HG02678 (cell line): ENCODE measurements at regions not wholly inside any gene's neighbourhood (a gene's known extent, or its start where the extent isn't known, plus 50 kb on each side); places are given as distances from the start of the nearest gene placed in this dataset.

Source experiments
- ATAC-seq: cut with Tn5 transposase; IDR thresholded peaks from one replicate; pipeline ENCODE4 v1.9.1; 2021; ENCODE audit warnings: mild to moderate bottlenecking, moderate library complexity; ENCODE audit not compliant: unreplicated experiment

DNA sequence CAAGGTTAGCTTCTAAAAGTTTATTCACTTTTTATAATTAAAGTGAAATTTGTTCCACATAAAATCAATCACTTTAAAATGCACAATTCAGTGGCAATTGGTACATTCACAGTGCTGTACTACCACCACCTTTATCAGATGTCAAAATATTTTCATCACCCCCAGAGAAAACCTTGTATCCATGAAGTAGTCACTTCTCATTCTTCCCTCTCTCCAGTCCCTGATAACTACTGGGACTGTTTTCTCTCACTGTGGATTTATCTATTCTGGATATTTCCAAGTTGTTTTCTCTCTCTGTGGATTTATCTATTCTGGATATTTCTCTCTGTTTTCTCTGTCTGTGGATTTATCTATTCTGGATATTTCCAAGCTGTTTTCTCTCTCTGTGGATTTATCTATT is 435.4 kb upstream of the CNTNAP2 start:
- no peak for ATAC-seq

- ATAC-seq = no peak
Observed at GRCh38 chr7:145665499-145666258, 450.9 kb upstream of the CNTNAP2 start.

GRCh38 chr7:145655666-145656065 is 460.9 kb upstream of the CNTNAP2 start:
- no peak for ATAC-seq

- no peak for ATAC-seq
Observed at GRCh38 chr7:145645135-145645515, 471.5 kb upstream of the CNTNAP2 start.

DNA sequence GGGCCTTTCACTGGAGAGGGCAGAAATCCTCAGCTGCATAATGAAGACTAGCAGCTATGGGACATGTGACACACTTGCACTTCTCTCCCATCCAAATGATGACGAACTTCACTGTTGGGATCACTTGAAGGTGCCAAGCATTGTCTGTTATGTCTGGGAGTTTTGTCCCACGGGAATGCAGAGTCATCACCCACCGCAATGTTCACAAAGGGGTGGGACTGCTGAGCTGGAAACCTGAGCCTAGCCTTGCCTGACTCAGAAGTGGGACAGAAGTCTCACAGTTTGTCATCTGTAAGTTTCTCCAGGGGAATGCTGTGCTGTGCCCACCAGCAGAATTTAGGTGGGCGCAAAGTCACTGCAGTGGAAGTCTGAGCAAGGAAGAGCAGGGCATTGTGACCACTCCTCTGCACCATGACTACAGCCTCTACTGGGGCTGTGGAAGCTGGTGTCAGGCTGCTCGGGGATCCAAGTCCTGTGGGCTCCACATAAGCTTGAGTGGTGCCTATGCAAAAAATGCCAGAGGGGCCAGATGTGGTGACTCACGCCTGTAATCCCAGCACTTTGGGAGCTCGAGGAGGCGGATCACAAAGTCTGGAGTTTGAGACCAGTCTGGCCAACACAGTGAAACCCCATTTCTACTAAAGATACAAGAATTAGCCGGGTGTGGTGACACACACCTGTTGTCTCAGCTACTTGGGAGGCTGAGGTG is 472.0 kb upstream of the CNTNAP2 start:
- ATAC-seq = no peak

DNA sequence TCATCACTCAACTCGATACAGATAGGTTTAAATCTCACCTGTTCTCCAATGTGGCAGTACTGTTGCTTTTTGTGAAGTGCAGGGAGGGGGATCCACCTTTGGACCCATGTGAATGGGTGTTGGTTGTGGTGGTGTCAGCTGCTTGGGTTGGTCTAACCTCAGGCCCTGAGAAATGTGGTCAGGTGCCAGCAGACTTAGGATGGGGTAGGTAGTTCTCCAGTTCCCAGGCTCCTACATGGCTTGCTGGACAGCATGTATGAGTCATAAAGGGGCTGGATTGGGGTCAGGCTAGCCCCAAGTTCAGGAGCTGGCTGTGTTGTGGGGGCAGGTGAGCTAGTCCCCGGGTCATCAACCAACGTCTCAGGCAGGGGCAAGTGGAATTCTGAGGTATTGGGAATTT is 472.6 kb upstream of the CNTNAP2 start:
- ATAC-seq = no peak

DNA sequence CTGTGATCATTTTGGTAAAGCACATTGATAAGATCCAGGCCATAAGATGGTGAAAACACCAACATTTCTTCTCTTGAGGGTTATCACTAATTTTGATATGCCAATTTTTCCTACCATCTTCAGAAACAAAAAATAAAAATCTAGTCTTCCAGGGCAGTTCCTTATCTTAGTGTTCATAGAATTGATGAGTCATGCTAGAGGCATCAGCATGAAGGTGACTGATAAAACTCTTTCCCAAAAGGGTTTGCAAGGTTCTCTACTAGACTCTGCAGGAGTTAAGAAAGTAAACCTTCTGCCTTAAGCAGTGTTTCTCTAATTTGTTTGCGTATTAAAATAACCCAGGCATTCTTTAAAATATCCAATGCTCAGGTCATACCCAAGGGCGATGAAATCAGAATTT is 483.1 kb upstream of the CNTNAP2 start:
- ATAC-seq = no peak

- ATAC-seq = no peak
Observed at GRCh38 chr7:145624618-145625017, 492.0 kb upstream of the CNTNAP2 start.

DNA sequence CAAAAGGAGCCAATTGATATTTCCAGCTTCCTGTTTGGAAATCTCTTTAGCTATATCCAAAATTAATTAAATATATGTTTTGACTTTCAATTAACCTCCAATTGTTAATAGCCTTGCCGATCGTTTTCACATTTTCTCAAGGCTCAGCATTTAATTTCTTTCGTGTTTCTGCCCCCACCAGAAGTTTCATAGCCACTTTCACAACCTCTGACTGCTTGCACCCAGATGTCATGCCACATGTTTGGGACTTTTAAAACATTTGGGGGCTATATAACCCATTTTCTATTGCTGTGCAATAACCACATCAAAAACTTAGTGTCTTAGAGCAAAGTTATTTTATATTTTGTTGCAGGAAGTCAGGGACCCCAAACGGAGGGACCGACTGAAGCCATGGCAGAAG is 510.6 kb upstream of the CNTNAP2 start:
- no peak for ATAC-seq

DNA sequence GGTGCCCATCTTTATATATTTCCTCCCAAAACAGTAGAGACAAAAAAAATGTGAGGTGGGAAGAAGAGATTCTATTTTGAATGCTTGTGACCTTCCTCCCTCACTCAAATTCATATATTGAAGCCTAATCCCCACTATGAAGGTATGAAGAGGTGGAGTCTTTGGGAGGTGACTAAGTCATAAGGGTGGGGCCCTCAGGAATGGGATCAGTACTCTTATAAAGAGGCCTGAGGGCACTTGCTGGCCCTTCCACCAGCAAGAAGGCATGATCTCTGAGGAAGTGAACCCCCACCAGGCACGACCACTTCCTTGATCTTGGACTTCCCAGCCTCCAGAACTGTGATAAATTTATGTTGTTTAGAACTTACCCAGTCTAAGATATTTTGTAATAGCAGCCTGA is 517.2 kb upstream of the CNTNAP2 start:
- ATAC-seq = no peak

GRCh38 chr7:145584401-145584800 is 532.2 kb upstream of the CNTNAP2 start:
- ATAC-seq = no peak

DNA sequence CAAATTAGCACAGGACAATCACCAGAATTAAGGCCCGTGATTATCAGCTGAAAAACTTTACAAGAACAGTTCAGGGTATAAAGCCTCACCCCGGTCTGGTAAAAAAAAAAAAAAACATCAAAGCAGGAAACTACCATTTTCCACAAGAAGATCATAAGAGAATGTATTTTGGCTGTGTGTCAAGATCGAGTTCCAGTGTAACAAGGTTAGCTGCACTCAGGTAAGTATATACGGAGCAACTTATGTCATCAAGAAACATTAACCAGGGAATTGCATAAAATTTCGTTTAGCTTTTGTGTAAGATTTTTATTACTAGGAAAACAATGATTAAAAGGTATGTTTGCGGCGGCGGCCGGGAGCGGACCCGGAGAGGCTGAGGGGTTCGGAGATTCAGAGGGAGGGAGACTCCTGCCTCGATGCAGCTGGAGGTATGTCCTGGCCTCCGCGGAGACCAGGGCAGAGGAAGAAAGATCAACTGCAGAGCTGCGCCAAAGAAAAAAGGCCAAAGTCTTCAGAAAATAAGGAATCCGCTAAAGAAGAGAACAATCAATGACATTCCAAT is 533.8 kb upstream of the CNTNAP2 start:
- no peak for ATAC-seq

GRCh38 chr7:145557805-145558204 is 558.8 kb upstream of the CNTNAP2 start:
- ATAC-seq = no peak

DNA sequence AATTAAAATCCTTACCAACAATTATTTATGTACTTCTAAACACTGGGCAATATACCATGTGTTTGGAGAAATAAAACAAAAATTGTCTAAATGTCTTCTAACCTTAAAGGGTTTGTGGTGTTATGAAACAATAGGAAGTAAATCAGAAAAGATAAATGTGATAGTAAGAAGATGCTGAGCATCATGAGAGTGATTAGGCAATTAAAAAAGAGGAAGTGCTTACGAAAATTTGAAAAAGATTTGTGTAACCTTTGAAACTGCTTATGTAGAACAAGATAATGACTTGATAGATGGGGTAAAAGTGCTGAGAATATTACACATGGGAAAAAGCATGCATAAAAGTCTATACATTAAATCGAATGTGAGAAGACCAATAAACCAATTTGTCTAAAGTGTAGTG is 573.4 kb upstream of the CNTNAP2 start:
- ATAC-seq = no peak

- no peak for ATAC-seq
Observed at GRCh38 chr7:145539910-145540309, 576.7 kb upstream of the CNTNAP2 start.

- ATAC-seq = no peak
Observed at GRCh38 chr7:145534301-145534700, 582.3 kb upstream of the CNTNAP2 start.

- no peak for ATAC-seq
Observed at GRCh38 chr7:145520284-145520683, 596.3 kb upstream of the CNTNAP2 start.

GRCh38 chr7:145511004-145511403 is 605.6 kb upstream of the CNTNAP2 start:
- ATAC-seq = no peak

GRCh38 chr7:145497911-145498525 is 618.6 kb upstream of the CNTNAP2 start:
- no peak for ATAC-seq

DNA sequence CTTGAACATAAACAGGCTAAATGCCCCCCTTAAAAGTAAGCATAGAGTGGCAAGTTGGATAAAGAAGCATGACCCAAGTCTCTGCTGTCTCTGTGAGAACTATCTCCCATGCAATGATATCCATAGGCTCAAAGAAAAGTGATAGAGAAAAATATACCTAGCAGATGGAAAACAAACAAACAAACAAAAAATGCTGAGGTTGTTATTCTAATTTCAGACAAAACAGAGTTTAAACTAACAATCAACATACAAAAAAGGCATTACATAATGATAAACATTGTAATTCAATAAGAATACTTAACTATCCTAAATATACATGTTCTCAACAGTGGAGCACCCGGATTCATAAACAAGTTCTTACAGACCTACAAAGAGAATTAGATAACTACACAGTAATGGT is 626.2 kb upstream of the CNTNAP2 start:
- ATAC-seq = no peak

DNA sequence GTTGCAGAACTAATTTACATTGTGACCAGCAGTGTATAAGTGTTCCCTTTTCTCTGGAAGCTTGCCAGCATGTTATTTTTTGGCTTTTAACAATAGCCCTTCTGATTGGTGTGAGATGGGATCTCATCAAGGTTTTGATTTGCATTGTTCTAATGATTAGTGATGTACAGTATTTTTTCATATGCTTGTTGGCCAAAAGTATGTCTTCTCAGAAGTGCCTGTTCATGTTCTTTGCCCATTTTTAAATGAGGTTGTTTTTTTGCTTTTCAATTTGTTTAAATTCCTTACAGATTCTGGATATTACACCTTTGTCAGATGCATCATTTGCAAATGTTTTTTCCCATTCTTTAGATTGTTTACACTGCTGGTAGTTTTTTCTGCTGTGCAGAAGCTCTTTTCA is 627.0 kb upstream of the CNTNAP2 start:
- no peak for ATAC-seq

- ATAC-seq = no peak
Observed at GRCh38 chr7:145488816-145489215, 627.8 kb upstream of the CNTNAP2 start.
